ENCODE measurements at regions not wholly inside any gene's neighbourhood (a gene's known extent, or its start where the extent isn't known, plus 50 kb on each side); places are given as distances from the start of the nearest gene placed in this dataset.
"Not testable (repeated sequence)": the region's sequence is repeated elsewhere in the genome, so short reads cannot be mapped to it uniquely, and the experiment has no call there.

- no peak overlapping the region for H3K27ac Mint-ChIP-seq
- H3K27me3 Mint-ChIP-seq, result no peaks in the 10 kb centered on the region
- no peak for DNase-seq
- no peaks in the 10 kb centered on the region for H3K36me3 Mint-ChIP-seq
- H3K9me3 Mint-ChIP-seq, result no peaks in the 10 kb centered on the region
- no peak overlapping the region for H3K4me3 Mint-ChIP-seq
- no peaks in the 10 kb centered on the region for H3K4me1 Mint-ChIP-seq
Measured at GRCh38 chr2:192558637-192559036, 363.9 kb upstream of the TMEFF2 start.

GRCh38 chr2:192555740-192556139 lies 361.0 kb upstream of the TMEFF2 start:
- H3K27me3 Mint-ChIP-seq, result no peaks in the 10 kb centered on the region
- no peaks in the 10 kb centered on the region for H3K36me3 Mint-ChIP-seq
- no peak overlapping the region for H3K27ac Mint-ChIP-seq
- no peak for DNase-seq
- no peaks in the 10 kb centered on the region for H3K4me1 Mint-ChIP-seq
- H3K9me3 Mint-ChIP-seq, result no peaks in the 10 kb centered on the region
- no peak overlapping the region for H3K4me3 Mint-ChIP-seq

- H3K27me3 Mint-ChIP-seq, result no peaks in the 10 kb centered on the region
- no peak overlapping the region for H3K4me3 Mint-ChIP-seq
- no peak overlapping the region for H3K27ac Mint-ChIP-seq
Measured at GRCh38 chr2:192551760-192552159, 357.0 kb upstream of the TMEFF2 start.

GRCh38 chr2:192546565-192546964 lies 351.8 kb upstream of the TMEFF2 start:
- Mint-ChIP-seq H3K27me3 (no peaks in the 10 kb centered on the region), H3K36me3 (no peaks in the 10 kb centered on the region), H3K4me1 (no peaks in the 10 kb centered on the region), H3K27ac (no peak overlapping the region), H3K9me3 (no peaks in the 10 kb centered on the region), H3K4me3 (no peak overlapping the region)
- no peak for DNase-seq

More at GRCh38 chr2:192551760-192552159, 357.0 kb upstream of the TMEFF2 start:
- Mint-ChIP-seq H3K9me3 (no peaks in the 10 kb centered on the region), H3K36me3 (no peaks in the 10 kb centered on the region), H3K4me1 (no peaks in the 10 kb centered on the region)
- no peak for DNase-seq

- no peak for DNase-seq
- Mint-ChIP-seq H3K36me3 (no peaks in the 10 kb centered on the region), H3K4me1 (no peaks in the 10 kb centered on the region), H3K27me3 (no peaks in the 10 kb centered on the region), H3K9me3 (no peaks in the 10 kb centered on the region), H3K4me3 (no peak overlapping the region), H3K27ac (no peak overlapping the region)
Measured at GRCh38 chr2:192544371-192544955, 349.7 kb upstream of the TMEFF2 start.

GRCh38 chr2:192542148-192543066 lies 347.7 kb upstream of the TMEFF2 start:
- not testable (repeated sequence) for H3K27ac Mint-ChIP-seq, H3K36me3 Mint-ChIP-seq, H3K4me3 Mint-ChIP-seq, H3K27me3 Mint-ChIP-seq, H3K4me1 Mint-ChIP-seq, H3K9me3 Mint-ChIP-seq, DNase-seq

- H3K9me3 Mint-ChIP-seq, result no peaks in the 10 kb centered on the region
- no peak for DNase-seq
- no peaks in the 10 kb centered on the region for H3K36me3 Mint-ChIP-seq
- H3K4me3 Mint-ChIP-seq, result no peak overlapping the region
- no peak overlapping the region for H3K27ac Mint-ChIP-seq
- H3K27me3 Mint-ChIP-seq, result no peaks in the 10 kb centered on the region
- H3K4me1 Mint-ChIP-seq, result no peaks in the 10 kb centered on the region
Measured at GRCh38 chr2:192539306-192539705, 344.6 kb upstream of the TMEFF2 start.

- no peaks in the 10 kb centered on the region for H3K36me3 Mint-ChIP-seq
- no peaks in the 10 kb centered on the region for H3K27me3 Mint-ChIP-seq
- no peaks in the 10 kb centered on the region for H3K4me1 Mint-ChIP-seq
- no peak overlapping the region for H3K27ac Mint-ChIP-seq
- H3K9me3 Mint-ChIP-seq, result no peaks in the 10 kb centered on the region
- H3K4me3 Mint-ChIP-seq, result no peak overlapping the region
- DNase-seq, result no peak
Measured at GRCh38 chr2:192536922-192537624, 342.3 kb upstream of the TMEFF2 start.

- no peaks in the 10 kb centered on the region for H3K9me3 Mint-ChIP-seq
- H3K4me1 Mint-ChIP-seq, result no peaks in the 10 kb centered on the region
- DNase-seq, result no peak
- H3K36me3 Mint-ChIP-seq, result no peaks in the 10 kb centered on the region
- no peak overlapping the region for H3K4me3 Mint-ChIP-seq
- no peak overlapping the region for H3K27ac Mint-ChIP-seq
- H3K27me3 Mint-ChIP-seq, result no peaks in the 10 kb centered on the region
Measured at GRCh38 chr2:192535956-192536921, 341.5 kb upstream of the TMEFF2 start.

- H3K36me3 Mint-ChIP-seq, result no peaks in the 10 kb centered on the region
- DNase-seq, result no peak
- H3K4me3 Mint-ChIP-seq, result no peak overlapping the region
- H3K27me3 Mint-ChIP-seq, result no peaks in the 10 kb centered on the region
- H3K9me3 Mint-ChIP-seq, result peaks cover 3% of the 10 kb centered on the region
- no peaks in the 10 kb centered on the region for H3K4me1 Mint-ChIP-seq
- no peak overlapping the region for H3K27ac Mint-ChIP-seq
Measured at GRCh38 chr2:192534072-192534471, 339.3 kb upstream of the TMEFF2 start.

- not testable (repeated sequence) for H3K27ac Mint-ChIP-seq, H3K27me3 Mint-ChIP-seq, H3K36me3 Mint-ChIP-seq, DNase-seq, H3K4me3 Mint-ChIP-seq, H3K4me1 Mint-ChIP-seq, H3K9me3 Mint-ChIP-seq
Measured at GRCh38 chr2:192524642-192525251, 330.0 kb upstream of the TMEFF2 start.

- H3K4me3 Mint-ChIP-seq, H3K4me1 Mint-ChIP-seq, H3K27me3 Mint-ChIP-seq, H3K36me3 Mint-ChIP-seq, DNase-seq, H3K27ac Mint-ChIP-seq, H3K9me3 Mint-ChIP-seq: not testable (repeated sequence)
Measured at GRCh38 chr2:192524214-192524613, 329.5 kb upstream of the TMEFF2 start.

GRCh38 chr2:192515937-192516336 lies 321.2 kb upstream of the TMEFF2 start:
- H3K27me3 Mint-ChIP-seq, result no peaks in the 10 kb centered on the region
- H3K9me3 Mint-ChIP-seq, result no peaks in the 10 kb centered on the region
- H3K4me1 Mint-ChIP-seq, result no peaks in the 10 kb centered on the region
- H3K4me3 Mint-ChIP-seq, result no peak overlapping the region
- DNase-seq, result no peak
- no peak overlapping the region for H3K27ac Mint-ChIP-seq
- H3K36me3 Mint-ChIP-seq, result no peaks in the 10 kb centered on the region

- Mint-ChIP-seq H3K4me1 (no peaks in the 10 kb centered on the region), H3K27me3 (no peaks in the 10 kb centered on the region), H3K27ac (no peak overlapping the region), H3K4me3 (no peak overlapping the region), H3K36me3 (no peaks in the 10 kb centered on the region), H3K9me3 (no peaks in the 10 kb centered on the region)
- DNase-seq, result no peak
Measured at GRCh38 chr2:192513575-192513974, 318.8 kb upstream of the TMEFF2 start.
